HCT116 (cell line): ENCODE measurements at regions not wholly inside any gene's neighbourhood (a gene's known extent, or its start where the extent isn't known, plus 50 kb on each side); places are given as distances from the start of the nearest gene placed in this dataset.

Experiments used
- ATAC-seq: fragments of 200-7000 bp; cut with Tn5 transposase; 2 replicates; pipeline ENCODE4 v1.9.1; 2020; ENCODE audit warnings: mild to moderate bottlenecking, moderate library complexity
- BruUV-seq: library from RNA; stranded (reverse); fragments of 400-500 nt; replicated peaks from 2 replicates; lab custom pipeline; 2021; lab: Mats Ljungman, UMichigan
- CTCF ChIA-PET: fragments of 300-600 bp; sonication (Branson Sonifier 250); formaldehyde crosslinking; loops from one replicate; lab custom pipeline; 2021; ENCODE audit warnings: antibody characterized with exemption; lab: Charles Lee
- POLR2A ChIA-PET: fragments of 300-600, 350-600 bp; sonication (Branson Sonifier 250); formaldehyde crosslinking; loops from one replicate; lab custom pipeline; 2021; ENCODE audit warnings: antibody characterized with exemption; lab: Charles Lee
- RAD21 ChIA-PET, 2 experiments: fragments of 300-600 bp; sonication (Branson Sonifier 250); formaldehyde crosslinking; loops; one replicate each; lab custom pipeline; 2023; ENCODE audit warnings: low total read pairs in 2 of 2; ENCODE audit not compliant: uncharacterized antibody in 2 of 2, unreplicated experiment in 2 of 2, low non-redundant PET in 1 of 2; lab: Charles Lee
- DNase-seq: peaks from one replicate; pipeline ENCODE4 v3.0.0-alpha.2; 2010; ENCODE audit warnings: low read depth, low spot score
- H2AFZ ChIP-seq: fragments of 200-600 bp; shearing (Covaris generic), sonication (generic); 2 replicates; pipeline ENCODE4 v1.6.1; 2017; ENCODE audit warnings: low read depth, mixed run types, mixed read lengths, antibody characterized with exemption, low read length; ENCODE audit not compliant: poor library complexity, severe bottlenecking
- H3K27ac ChIP-seq: 2 replicates; pipeline ENCODE4 v1.5.1; 2012; ENCODE audit warnings: low read depth, low read length
- H3K27me3 ChIP-seq: fragments of 200-600 bp; sonication (generic); 2 replicates; pipeline ENCODE4 v1.6.1; 2016; ENCODE audit warnings: mixed run types, low read length, mixed read lengths; ENCODE audit not compliant: insufficient read depth
- H3K36me3 ChIP-seq, 2 experiments: fragments of 200-500 bp in 1 of 2; fragments of 200-600 bp in 1 of 2; sonication (Bioruptor generic) in 1 of 2; sonication (generic) in 1 of 2; 2 replicates each; pipeline versions ENCODE4 v1.5.1 to v1.6.1; 2014 to 2016; ENCODE audit warnings: low read length in 2 of 2, inconsistent platforms in 1 of 2, mixed read lengths in 1 of 2, mixed run types in 1 of 2; ENCODE audit not compliant: insufficient read depth in 2 of 2, control insufficient read depth in 1 of 2
- H3K4me1 ChIP-seq, 2 experiments: fragments of 200-600 bp in 1 of 2; sonication (generic) in 1 of 2; 2 replicates each; pipeline versions ENCODE4 v1.5.1 to v1.6.1; 2012 to 2017; ENCODE audit warnings: low read length in 2 of 2, inconsistent platforms in 1 of 2, mild to moderate bottlenecking in 1 of 2, mixed read lengths in 1 of 2, mixed run types in 1 of 2, moderate library complexity in 1 of 2; ENCODE audit not compliant: insufficient read depth in 2 of 2, control insufficient read depth in 1 of 2
- H3K4me2 ChIP-seq: fragments of 200-600 bp; sonication (generic); 2 replicates; pipeline ENCODE4 v1.6.1; 2017; ENCODE audit warnings: mixed run types, low read length, mixed read lengths
- H3K4me3 ChIP-seq, 2 experiments: fragments of 200-600 bp in 1 of 2; sonication (generic) in 1 of 2; replicated peaks in 1 of 2; 2 replicates each; pipeline ENCODE4 v1.5.1; 2011 to 2016; ENCODE audit warnings: low read length in 2 of 2, control low read depth in 1 of 2, low read depth in 1 of 2, mild to moderate bottlenecking in 1 of 2, mixed read lengths in 1 of 2, mixed run types in 1 of 2
- H3K79me2 ChIP-seq: fragments of 200-600 bp; sonication (generic); 2 replicates; pipeline ENCODE4 v1.6.1; 2017; ENCODE audit warnings: mild to moderate bottlenecking, mixed run types, low read length, moderate library complexity, mixed read lengths; ENCODE audit not compliant: insufficient read depth
- H3K9ac ChIP-seq: fragments of 200-600 bp; sonication (generic); 2 replicates; pipeline ENCODE4 v1.6.1; 2016; ENCODE audit warnings: low read length, mixed read lengths
- H3K9me2 ChIP-seq: fragments of 200-600 bp; sonication (generic), shearing (Covaris generic); 2 replicates; pipeline ENCODE4 v1.6.1; 2017; ENCODE audit warnings: mixed run types, mild to moderate bottlenecking, moderate library complexity; ENCODE audit not compliant: insufficient read depth
- H3K9me3 ChIP-seq, 2 experiments: fragments of 200-500 bp in 1 of 2; fragments of 200-600 bp in 1 of 2; sonication (Bioruptor generic) in 1 of 2; sonication (generic) in 1 of 2; 2 replicates each; pipeline ENCODE4 v1.6.1; 2014 to 2017; ENCODE audit warnings: low read length in 2 of 2, mixed read lengths in 2 of 2, inconsistent platforms in 1 of 2, low read depth in 1 of 2, mild to moderate bottlenecking in 1 of 2, mixed run types in 1 of 2, moderate library complexity in 1 of 2; ENCODE audit not compliant: control insufficient read depth in 1 of 2, insufficient read depth in 1 of 2
- H4K20me1 ChIP-seq: fragments of 200-600 bp; sonication (generic), shearing (Covaris generic); 2 replicates; pipeline ENCODE4 v1.6.1; 2017; ENCODE audit warnings: mixed run types, mild to moderate bottlenecking, moderate library complexity; ENCODE audit not compliant: insufficient read depth
- CEBPB ChIP-seq: IDR thresholded peaks from 2 replicates; pipeline ENCODE4 v1.6.1; 2012; ENCODE audit warnings: low read depth
- CTCF ChIP-seq, 3 experiments: fragments of 200-600 bp in 1 of 3; sonication (generic) in 1 of 3; IDR thresholded peaks in 2 of 3; conservative IDR thresholded peaks in 1 of 3; 2 replicates each; pipeline ENCODE4 v1.5.1; 2012 to 2017; ENCODE audit warnings: low read depth in 2 of 3, low read length in 2 of 3, antibody characterized with exemption in 1 of 3, borderline replicate concordance in 1 of 3, control low read depth in 1 of 3, mild to moderate bottlenecking in 1 of 3, mixed read lengths in 1 of 3, mixed run types in 1 of 3, moderate library complexity in 1 of 3; ENCODE audit not compliant: insufficient read depth in 1 of 3
- EGR1 ChIP-seq: IDR thresholded peaks from 2 replicates; pipeline ENCODE4 v1.6.1; 2012; ENCODE audit warnings: low read depth
- ELF1 ChIP-seq: IDR thresholded peaks from 2 replicates; pipeline ENCODE4 v1.6.1; 2012; ENCODE audit warnings: low read depth, borderline replicate concordance
- EZH2 ChIP-seq: fragments of 200-600 bp; sonication (generic); IDR thresholded peaks from 2 replicates; pipeline ENCODE4 v1.6.1; 2017; ENCODE audit warnings: antibody characterized with exemption, mixed run types
- EZH2phosphoT487 ChIP-seq: fragments of 200-600 bp; IDR thresholded peaks from 2 replicates; pipeline ENCODE4 v1.6.1; 2018; ENCODE audit warnings: antibody characterized with exemption, borderline replicate concordance
- FOSL1 ChIP-seq: IDR thresholded peaks from 2 replicates; pipeline ENCODE4 v1.6.1; 2012; ENCODE audit warnings: low read depth
- POLR2A ChIP-seq: IDR thresholded peaks from 2 replicates; pipeline ENCODE4 v1.7.0; 2011; ENCODE audit warnings: borderline replicate concordance; ENCODE audit not compliant: insufficient read depth, insufficient read length; ENCODE audit errors: extremely low read depth
- POLR2AphosphoS5 ChIP-seq: IDR thresholded peaks from 2 replicates; pipeline ENCODE4 v1.6.1; 2011; ENCODE audit warnings: mild to moderate bottlenecking, low read depth, low read length, moderate library complexity
- RAD21 ChIP-seq: IDR thresholded peaks from 2 replicates; pipeline ENCODE4 v1.6.1; 2012; ENCODE audit warnings: low read depth, mild to moderate bottlenecking
- SIN3A ChIP-seq: IDR thresholded peaks from 2 replicates; pipeline ENCODE4 v1.6.1; 2012; ENCODE audit warnings: low read depth
- SRF ChIP-seq: IDR thresholded peaks from 2 replicates; pipeline ENCODE4 v1.6.1; 2012; ENCODE audit warnings: low read depth
- TCF7L2 ChIP-seq: IDR thresholded peaks from 2 replicates; pipeline ENCODE4 v1.7.0; 2011; ENCODE audit warnings: borderline replicate concordance, inconsistent platforms; ENCODE audit not compliant: insufficient read depth, insufficient read length; ENCODE audit errors: extremely low read depth
- ZFX ChIP-seq: fragments of 450-650 bp; IDR thresholded peaks from 2 replicates; pipeline ENCODE4 v1.6.1; 2017
- ZNF274 ChIP-seq: fragments of 200-500 bp; sonication (Bioruptor generic); IDR thresholded peaks from 2 replicates; pipeline ENCODE4 v1.6.1; 2014; ENCODE audit warnings: mild to moderate bottlenecking, low read depth, low read length, inconsistent platforms
- intact Hi-C: fragments of 100-400 bp; cut with micrococcal nuclease; formaldehyde crosslinking; loops from 2 replicates; pipeline ENCODE4 v1.10.0; 2022
- TF ChIP-seq, protein P1 (sequence below): IDR thresholded peaks from 2 replicates; pipeline ENCODE4 v1.6.1; 2012
- TF ChIP-seq, protein P2 (sequence below): IDR thresholded peaks from 2 replicates; pipeline ENCODE4 v1.6.1; 2012; ENCODE audit warnings: low read depth

GRCh38 chr13:30560212-30560611 is 57.5 kb upstream of the USPL1 start:
- Histone ChIP-seq H3K4me1 (no peaks in the 10 kb centered on the region), H2AFZ (no peak overlapping the region), H3K9ac (no peak overlapping the region), H3K4me2 (no peak overlapping the region), H3K9me3 (no peaks in the 10 kb centered on the region), H3K27me3 (no peaks in the 10 kb centered on the region), H4K20me1 (no peaks in the 10 kb centered on the region), H3K27ac (no peak overlapping the region), H3K79me2 (no peaks in the 10 kb centered on the region), H3K9me2 (no peaks in the 10 kb centered on the region), H3K4me3 (no peak overlapping the region), H3K36me3 (no peaks in the 10 kb centered on the region)
- no peak for TF ChIP-seq POLR2AphosphoS5
- TF ChIP-seq, protein P1, sequence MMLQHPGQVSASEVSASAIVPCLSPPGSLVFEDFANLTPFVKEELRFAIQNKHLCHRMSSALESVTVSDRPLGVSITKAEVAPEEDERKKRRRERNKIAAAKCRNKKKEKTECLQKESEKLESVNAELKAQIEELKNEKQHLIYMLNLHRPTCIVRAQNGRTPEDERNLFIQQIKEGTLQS: no peak
- TF ChIP-seq EZH2: no peak
- no peak for TF ChIP-seq ELF1
- no peak for TF ChIP-seq POLR2A
- TF ChIP-seq ZNF274: no peak
- TF ChIP-seq FOSL1: no peak
- no peak for ATAC-seq
- intact Hi-C loops: no loop called here
- ChIA-PET POLR2A (no interaction called here), CTCF (interaction anchor here (0.9 kb wide), 1 partner anchor 428 kb away, joined by 3 read pairs; no protein-coding TSS in a partner anchor), RAD21 (no interaction called here)
- DNase-seq: no peak
- BruUV-seq: no TSS peak

- H3K9ac ChIP-seq: no peak overlapping the region
- no peak for DNase-seq
- H3K27me3 ChIP-seq: no peaks in the 10 kb centered on the region
- H2AFZ ChIP-seq: no peak overlapping the region
- H3K79me2 ChIP-seq: no peaks in the 10 kb centered on the region
- H3K4me3 ChIP-seq: no peak overlapping the region
- no peak for ATAC-seq
- H3K9me3 ChIP-seq: no peaks in the 10 kb centered on the region
- ChIA-PET POLR2A (no interaction called here), RAD21 (no interaction called here), CTCF (no interaction called here)
- BruUV-seq: no TSS peak
- intact Hi-C loops: no loop called here
- no peak overlapping the region for H3K27ac ChIP-seq
- no peak overlapping the region for H3K4me2 ChIP-seq
- H4K20me1 ChIP-seq: no peaks in the 10 kb centered on the region
- no peaks in the 10 kb centered on the region for H3K4me1 ChIP-seq
- H3K36me3 ChIP-seq: no peaks in the 10 kb centered on the region
- no peaks in the 10 kb centered on the region for H3K9me2 ChIP-seq
- TF ChIP-seq SIN3A: no peak
- no peak for TF ChIP-seq SRF
- TF ChIP-seq EGR1: no peak
- no peak for TF ChIP-seq RAD21
- no peak for TF ChIP-seq ELF1
- no peak for TF ChIP-seq TCF7L2
- TF ChIP-seq CTCF (IDR thresholded peaks at IDR 0.05 in 2 of 3, conservative IDR thresholded peaks at IDR 0.05 in 1 of 3; ENCODE audit: borderline replicate concordance in 1 of 3, insufficient read depth in 1 of 3, low read depth in 2 of 3, low read length in 2 of 3): no peak
- no peak for TF ChIP-seq ZFX
- TF ChIP-seq, protein P2, sequence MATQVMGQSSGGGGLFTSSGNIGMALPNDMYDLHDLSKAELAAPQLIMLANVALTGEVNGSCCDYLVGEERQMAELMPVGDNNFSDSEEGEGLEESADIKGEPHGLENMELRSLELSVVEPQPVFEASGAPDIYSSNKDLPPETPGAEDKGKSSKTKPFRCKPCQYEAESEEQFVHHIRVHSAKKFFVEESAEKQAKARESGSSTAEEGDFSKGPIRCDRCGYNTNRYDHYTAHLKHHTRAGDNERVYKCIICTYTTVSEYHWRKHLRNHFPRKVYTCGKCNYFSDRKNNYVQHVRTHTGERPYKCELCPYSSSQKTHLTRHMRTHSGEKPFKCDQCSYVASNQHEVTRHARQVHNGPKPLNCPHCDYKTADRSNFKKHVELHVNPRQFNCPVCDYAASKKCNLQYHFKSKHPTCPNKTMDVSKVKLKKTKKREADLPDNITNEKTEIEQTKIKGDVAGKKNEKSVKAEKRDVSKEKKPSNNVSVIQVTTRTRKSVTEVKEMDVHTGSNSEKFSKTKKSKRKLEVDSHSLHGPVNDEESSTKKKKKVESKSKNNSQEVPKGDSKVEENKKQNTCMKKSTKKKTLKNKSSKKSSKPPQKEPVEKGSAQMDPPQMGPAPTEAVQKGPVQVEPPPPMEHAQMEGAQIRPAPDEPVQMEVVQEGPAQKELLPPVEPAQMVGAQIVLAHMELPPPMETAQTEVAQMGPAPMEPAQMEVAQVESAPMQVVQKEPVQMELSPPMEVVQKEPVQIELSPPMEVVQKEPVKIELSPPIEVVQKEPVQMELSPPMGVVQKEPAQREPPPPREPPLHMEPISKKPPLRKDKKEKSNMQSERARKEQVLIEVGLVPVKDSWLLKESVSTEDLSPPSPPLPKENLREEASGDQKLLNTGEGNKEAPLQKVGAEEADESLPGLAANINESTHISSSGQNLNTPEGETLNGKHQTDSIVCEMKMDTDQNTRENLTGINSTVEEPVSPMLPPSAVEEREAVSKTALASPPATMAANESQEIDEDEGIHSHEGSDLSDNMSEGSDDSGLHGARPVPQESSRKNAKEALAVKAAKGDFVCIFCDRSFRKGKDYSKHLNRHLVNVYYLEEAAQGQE: no peak
- TF ChIP-seq FOSL1: no peak
- no peak for TF ChIP-seq EZH2phosphoT487
- TF ChIP-seq, protein P1: no peak
- no peak for TF ChIP-seq CEBPB
Observed at GRCh38 chr13:30561511-30561910, 56.2 kb upstream of the USPL1 start.
